ENCODE measurements at regions not wholly inside any gene's neighbourhood (a gene's known extent, or its start where the extent isn't known, plus 50 kb on each side); places are given as distances from the start of the nearest gene placed in this dataset.

DNA sequence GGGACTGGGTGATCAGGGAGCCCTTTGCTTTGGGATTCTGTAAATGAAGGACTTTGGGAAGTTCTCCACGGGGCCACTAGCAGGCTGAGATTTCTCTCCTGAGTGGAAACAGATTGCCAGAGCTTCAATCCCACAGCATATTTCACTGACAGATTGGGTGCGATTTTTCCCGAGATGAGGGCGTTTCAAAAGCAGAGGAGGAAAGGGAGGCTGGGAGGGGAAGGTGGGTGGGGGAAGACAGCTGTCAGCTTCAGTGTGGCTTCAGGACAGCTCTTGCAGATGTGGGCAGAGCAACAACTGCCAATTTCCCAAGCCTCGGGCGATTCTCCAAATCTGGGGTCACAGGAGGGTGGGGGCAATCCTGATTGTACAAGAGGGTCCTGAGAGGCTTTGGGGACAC, 258.5 kb upstream of the ADRA1B start:
- intact Hi-C loops (cut with DNase I), result no loop called here
- ATAC-seq, result no peak

GRCh38 chr5:159658266-159658925, 257.9 kb upstream of the ADRA1B start:
- no peak for DNase-seq
- Histone ChIP-seq H3K27me3 (no peaks in the 10 kb centered on the region), H3K4me1 (no peaks in the 10 kb centered on the region), H3K4me3 (no peak overlapping the region), H3K36me3 (no peaks in the 10 kb centered on the region), H3K9me3 (no peaks in the 10 kb centered on the region), H3K27ac (no peak overlapping the region)
- intact Hi-C loops (cut with DNase I), result no loop called here
- ATAC-seq, result no peak
- TF ChIP-seq CTCF (IDR thresholded peaks at IDR 0.05), result no peak

More for the DNA sequence above, 258.5 kb upstream of the ADRA1B start:
- no peaks in the 10 kb centered on the region for H3K4me1 ChIP-seq
- no peak overlapping the region for H3K27ac ChIP-seq
- H3K4me3 ChIP-seq, result no peak overlapping the region
- no peak for TF ChIP-seq CTCF (IDR thresholded peaks at IDR 0.05)
- no peaks in the 10 kb centered on the region for H3K27me3 ChIP-seq
- no peaks in the 10 kb centered on the region for H3K36me3 ChIP-seq
- no peak for DNase-seq
- H3K9me3 ChIP-seq, result no peaks in the 10 kb centered on the region

DNA sequence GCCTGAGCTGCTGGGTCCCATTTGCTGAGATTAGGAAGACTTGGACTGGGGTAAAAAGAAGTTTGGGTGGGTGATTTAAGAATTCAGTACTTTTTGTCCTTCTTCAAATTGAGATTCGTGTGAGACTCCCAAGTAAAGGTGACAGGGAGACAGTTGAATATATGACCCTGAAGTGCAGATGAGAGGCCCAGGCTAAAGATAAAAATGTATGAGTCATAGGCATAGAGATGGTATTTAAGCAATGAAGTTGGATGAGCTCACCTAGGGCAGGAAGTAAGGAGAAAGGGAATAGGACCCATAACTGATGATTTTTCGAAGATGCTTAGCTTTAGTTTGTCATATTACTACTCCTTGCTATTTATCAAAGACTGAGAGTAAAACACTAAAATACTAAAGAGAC, 255.9 kb upstream of the ADRA1B start:
- H3K27me3 ChIP-seq, result no peaks in the 10 kb centered on the region
- TF ChIP-seq CTCF (IDR thresholded peaks at IDR 0.05), result no peak
- H3K9me3 ChIP-seq, result no peaks in the 10 kb centered on the region
- DNase-seq (no peak), ATAC-seq (no peak)
- no peaks in the 10 kb centered on the region for H3K36me3 ChIP-seq
- intact Hi-C loops (cut with DNase I), result no loop called here
- no peaks in the 10 kb centered on the region for H3K4me1 ChIP-seq
- H3K27ac ChIP-seq, result no peak overlapping the region
- H3K4me3 ChIP-seq, result no peak overlapping the region

DNA sequence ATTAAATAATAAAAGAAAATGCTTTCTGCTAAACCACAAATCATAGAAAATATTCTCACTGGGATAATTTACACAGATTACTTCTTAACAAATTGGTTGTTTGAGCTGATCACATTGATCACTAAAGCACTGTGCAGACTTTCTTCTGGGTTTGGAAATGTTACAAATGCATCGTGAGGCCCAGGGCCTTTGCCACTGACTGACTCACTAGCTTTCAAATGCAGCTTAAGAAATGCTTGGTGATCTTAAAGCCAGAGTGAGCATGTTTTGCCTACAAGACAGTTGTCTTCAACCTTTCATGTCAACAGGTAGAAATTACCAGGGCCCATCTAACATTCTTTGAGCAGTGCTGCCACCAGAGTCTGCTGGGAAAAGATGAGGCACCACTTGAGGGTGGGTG, 252.3 kb upstream of the ADRA1B start:
- DNase-seq, result no peak
- H3K36me3 ChIP-seq, result no peaks in the 10 kb centered on the region
- intact Hi-C loops (cut with DNase I), result no loop called here
- TF ChIP-seq CTCF (IDR thresholded peaks at IDR 0.05), result no peak
- H3K4me1 ChIP-seq, result no peaks in the 10 kb centered on the region
- no peaks in the 10 kb centered on the region for H3K27me3 ChIP-seq
- no peak for ATAC-seq
- H3K9me3 ChIP-seq, result no peaks in the 10 kb centered on the region
- H3K27ac ChIP-seq, result no peak overlapping the region
- H3K4me3 ChIP-seq, result no peak overlapping the region

DNA sequence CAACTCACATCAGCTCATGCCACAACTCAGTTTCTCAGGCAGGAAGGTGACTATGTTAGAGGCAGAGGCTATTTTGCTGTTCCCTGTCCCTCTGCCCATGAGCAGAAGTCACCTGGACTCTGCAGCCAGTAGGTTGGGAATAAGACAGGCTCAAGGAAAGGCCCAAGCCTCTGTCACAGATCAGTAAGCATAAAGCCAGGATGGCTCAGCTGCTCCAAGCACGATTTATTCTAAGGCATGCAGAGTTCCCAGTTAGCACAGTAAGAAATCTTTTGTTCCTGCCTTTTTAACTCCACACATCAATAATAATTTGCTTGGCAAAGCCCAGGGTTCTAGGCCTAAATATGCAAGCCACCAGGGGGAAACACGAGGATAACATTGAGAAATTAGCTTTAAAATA, 249.0 kb upstream of the ADRA1B start:
- Histone ChIP-seq H3K36me3 (no peaks in the 10 kb centered on the region), H3K9me3 (peaks cover 0 to under 1% of the 10 kb centered on the region in 2 donors), H3K27ac (no peak overlapping the region), H3K4me1 (no peaks in the 10 kb centered on the region), H3K4me3 (no peak overlapping the region), H3K27me3 (no peaks in the 10 kb centered on the region)
- no peak for ATAC-seq
- no peak for TF ChIP-seq CTCF (IDR thresholded peaks at IDR 0.05)
- intact Hi-C loops (cut with DNase I), result no loop called here
- no peak for DNase-seq
